Right atrium auricular region (tissue), 2 donors: ENCODE measurements at regions not wholly inside any gene's neighbourhood (a gene's known extent, or its start where the extent isn't known, plus 50 kb on each side); places are given as distances from the start of the nearest gene placed in this dataset.

Source experiments
- DNase-seq: peaks from one replicate; pipeline ENCODE4 v3.0.0-alpha.2; 2019; ENCODE audit warnings: low spot score
- H3K27ac ChIP-seq, 2 donors: fragments of 200-600 bp; sonication (generic); 1 replicate in 1 of 2; 2 replicates in 1 of 2; pipeline ENCODE4 v1.5.1; 2016 to 2019
- H3K27me3 ChIP-seq, 2 donors: fragments of 200-600 bp; sonication (generic); one replicate each; pipeline versions ENCODE4 v1.5.1 to v1.6.0; 2017 to 2019
- H3K36me3 ChIP-seq: fragments of 200-600 bp; sonication (generic); one replicate; pipeline ENCODE4 v1.5.1; 2016
- H3K4me1 ChIP-seq, 2 donors: fragments of 200-600 bp; sonication (generic); one replicate each; pipeline versions ENCODE4 v1.5.1 to v1.6.0; 2017 to 2019
- H3K4me3 ChIP-seq, 2 donors: fragments of 200-600 bp; sonication (generic); 1 replicate in 1 of 2; 2 replicates in 1 of 2; pipeline ENCODE4 v1.5.1; 2017 to 2019; ENCODE audit warnings: mild to moderate bottlenecking in 1 of 2, moderate library complexity in 1 of 2
- H3K9me3 ChIP-seq, 2 donors: fragments of 200-600 bp; sonication (generic); one replicate each; pipeline ENCODE4 v1.5.1; 2019
- CTCF ChIP-seq, 2 donors: fragments of 200-600 bp; sonication (generic); IDR thresholded peaks; one replicate each; pipeline ENCODE4 v1.5.1; 2019; ENCODE audit warnings: antibody characterized with exemption in 2 of 2

DNA sequence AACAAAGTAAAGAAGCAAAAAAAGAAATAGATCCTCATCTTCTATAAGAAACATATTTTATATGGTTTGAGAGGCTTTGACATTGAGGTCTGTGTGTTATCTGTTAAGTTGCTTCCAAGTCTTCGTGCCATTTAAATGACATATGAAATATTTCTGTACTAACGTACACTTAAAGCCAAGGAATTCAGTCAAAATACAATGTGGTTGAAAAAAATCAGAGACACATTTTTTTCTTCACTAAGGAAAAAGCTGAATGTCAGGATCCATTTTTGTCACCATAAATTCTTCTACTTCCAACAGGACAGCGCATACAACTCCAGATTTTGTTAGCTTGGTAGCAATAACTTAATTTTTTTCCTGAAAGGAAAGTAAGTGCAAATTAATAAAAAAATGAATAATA is 168.5 kb downstream of the FAT4 start:
- Histone ChIP-seq H3K9me3 (no peaks in the 10 kb centered on the region), H3K4me3 (no peak overlapping the region), H3K27me3 (no peaks in the 10 kb centered on the region), H3K4me1 (no peaks in the 10 kb centered on the region), H3K27ac (no peak overlapping the region), H3K36me3 (peaks cover 19% of the 10 kb centered on the region)
- DNase-seq = no peak
- no peak for TF ChIP-seq CTCF (IDR thresholded peaks at IDR 0.05)

- H3K27me3 ChIP-seq = no peaks in the 10 kb centered on the region
- no peak for DNase-seq
- no peaks in the 10 kb centered on the region for H3K9me3 ChIP-seq
- no peak overlapping the region for H3K4me3 ChIP-seq
- peaks cover 21% of the 10 kb centered on the region for H3K36me3 ChIP-seq
- H3K4me1 ChIP-seq = no peaks in the 10 kb centered on the region
- no peak overlapping the region for H3K27ac ChIP-seq
- no peak for TF ChIP-seq CTCF (IDR thresholded peaks at IDR 0.05)
These were observed 170.2 kb downstream of the FAT4 start for GRCh38 chr4:125484912-125485311.

DNA sequence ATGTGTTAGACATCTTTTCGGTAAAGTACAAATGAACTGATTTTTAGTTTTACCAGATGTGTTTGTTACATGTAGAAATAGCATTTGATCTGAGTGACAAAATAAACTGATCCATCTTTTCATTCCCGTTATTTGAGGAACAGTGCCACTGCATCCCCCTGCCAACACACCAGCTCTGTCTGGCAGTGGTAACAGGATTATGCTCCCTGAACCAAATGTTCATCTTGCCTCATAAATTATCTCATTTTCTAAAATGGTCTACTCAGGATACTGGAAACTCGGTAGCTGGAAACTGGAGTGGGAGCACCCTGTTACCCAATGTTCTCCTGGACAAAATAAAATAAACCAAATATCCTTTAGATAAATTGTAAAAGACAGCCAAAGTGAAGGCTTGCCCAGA is 171.6 kb downstream of the FAT4 start:
- H3K9me3 ChIP-seq = no peaks in the 10 kb centered on the region
- no peaks in the 10 kb centered on the region for H3K4me1 ChIP-seq
- H3K4me3 ChIP-seq = no peak overlapping the region
- H3K27ac ChIP-seq = no peak overlapping the region
- H3K36me3 ChIP-seq = peaks cover 35% of the 10 kb centered on the region
- H3K27me3 ChIP-seq = no peaks in the 10 kb centered on the region
- DNase-seq = no peak
- no peak for TF ChIP-seq CTCF (IDR thresholded peaks at IDR 0.05)

DNA sequence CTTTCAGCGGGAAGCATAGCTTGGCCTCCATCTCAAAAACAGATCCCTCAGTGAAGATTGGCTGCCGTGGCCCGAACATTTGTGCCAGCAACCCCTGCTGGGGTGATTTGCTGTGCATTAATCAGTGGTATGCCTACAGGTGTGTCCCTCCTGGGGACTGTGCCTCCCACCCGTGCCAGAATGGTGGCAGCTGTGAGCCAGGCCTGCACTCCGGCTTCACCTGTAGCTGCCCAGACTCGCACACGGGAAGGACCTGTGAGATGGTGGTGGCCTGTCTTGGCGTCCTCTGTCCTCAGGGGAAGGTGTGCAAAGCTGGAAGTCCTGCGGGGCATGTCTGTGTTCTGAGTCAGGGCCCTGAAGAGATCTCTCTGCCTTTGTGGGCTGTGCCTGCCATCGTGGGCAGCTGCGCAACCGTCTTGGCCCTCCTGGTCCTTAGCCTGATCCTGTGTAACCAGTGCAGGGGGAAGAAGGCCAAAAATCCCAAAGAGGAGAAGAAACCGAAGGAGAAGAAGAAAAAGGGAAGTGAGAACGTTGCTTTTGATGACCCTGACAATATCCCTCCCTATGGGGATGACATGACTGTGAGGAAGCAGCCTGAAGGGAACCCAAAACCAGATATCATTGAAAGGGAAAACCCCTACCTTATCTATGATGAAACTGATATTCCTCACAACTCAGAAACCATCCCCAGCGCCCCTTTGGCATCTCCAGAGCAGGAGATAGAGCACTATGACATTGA is 175.4 kb downstream of the FAT4 start:
- Histone ChIP-seq H3K27me3 (no peaks in the 10 kb centered on the region), H3K4me1 (no peaks in the 10 kb centered on the region), H3K9me3 (no peaks in the 10 kb centered on the region), H3K27ac (no peak overlapping the region), H3K4me3 (no peak overlapping the region), H3K36me3 (peaks cover 20% of the 10 kb centered on the region)
- DNase-seq = no peak
- no peak for TF ChIP-seq CTCF (IDR thresholded peaks at IDR 0.05)

- Histone ChIP-seq H3K27ac (no peak overlapping the region), H3K9me3 (no peaks in the 10 kb centered on the region), H3K27me3 (no peaks in the 10 kb centered on the region), H3K4me1 (no peaks in the 10 kb centered on the region), H3K36me3 (peaks cover 17% of the 10 kb centered on the region), H3K4me3 (no peak overlapping the region)
- no peak for TF ChIP-seq CTCF (IDR thresholded peaks at IDR 0.05)
- DNase-seq = no peak
These were observed 178.2 kb downstream of the FAT4 start for GRCh38 chr4:125492957-125493356.

- Histone ChIP-seq H3K9me3 (no peaks in the 10 kb centered on the region), H3K4me3 (no peak overlapping the region), H3K4me1 (no peaks in the 10 kb centered on the region), H3K27me3 (no peaks in the 10 kb centered on the region), H3K36me3 (no peaks in the 10 kb centered on the region), H3K27ac (no peak overlapping the region)
- no peak for TF ChIP-seq CTCF (IDR thresholded peaks at IDR 0.05)
- DNase-seq = no peak
These were observed 183.1 kb downstream of the FAT4 start for GRCh38 chr4:125497861-125498260.
